ENCODE measurements at regions not wholly inside any gene's neighbourhood (a gene's known extent, or its start where the extent isn't known, plus 50 kb on each side); places are given as distances from the start of the nearest gene placed in this dataset.
"Not testable (repeated sequence)": the region's sequence is repeated elsewhere in the genome, so short reads cannot be mapped to it uniquely, and the experiment has no call there.

- no peak for DNase-seq (ENCODE audit: extremely low read depth, low read depth, low spot score)
Measured at GRCh38 chr17:77833769-77834168, 124.7 kb upstream of the TNRC6C start.

GRCh38 chr17:77834170-77835115 is 124.1 kb upstream of the TNRC6C start:
- DNase-seq (ENCODE audit: extremely low read depth, low read depth, low spot score): no peak

- no peak for DNase-seq (ENCODE audit: extremely low read depth, low read depth, low spot score)
Measured at GRCh38 chr17:77836557-77837041, 121.9 kb upstream of the TNRC6C start.

- not testable (repeated sequence) for DNase-seq (ENCODE audit: extremely low read depth, low read depth, low spot score)
Measured at GRCh38 chr17:77837072-77837471, 121.4 kb upstream of the TNRC6C start.

GRCh38 chr17:77837917-77838316 is 120.6 kb upstream of the TNRC6C start:
- DNase-seq (ENCODE audit: extremely low read depth, low read depth, low spot score): no peak

- no peak for DNase-seq (ENCODE audit: extremely low read depth, low read depth, low spot score)
Measured at GRCh38 chr17:77838748-77839697, 119.5 kb upstream of the TNRC6C start.

- no peak for DNase-seq (ENCODE audit: extremely low read depth, low read depth, low spot score)
Measured at GRCh38 chr17:77839698-77840512, 118.6 kb upstream of the TNRC6C start.

- DNase-seq (ENCODE audit: extremely low read depth, low read depth, low spot score): no peak
Measured at GRCh38 chr17:77840513-77841165, 117.9 kb upstream of the TNRC6C start.

GRCh38 chr17:77841742-77842527 is 116.6 kb upstream of the TNRC6C start:
- no peak for DNase-seq (ENCODE audit: extremely low read depth, low read depth, low spot score)

GRCh38 chr17:77842528-77843147 is 115.9 kb upstream of the TNRC6C start:
- DNase-seq (ENCODE audit: extremely low read depth, low read depth, low spot score): no peak

- DNase-seq (ENCODE audit: extremely low read depth, low read depth, low spot score): not testable (repeated sequence)
Measured at GRCh38 chr17:77843255-77843895, 115.1 kb upstream of the TNRC6C start.

GRCh38 chr17:77843896-77844295 is 114.6 kb upstream of the TNRC6C start:
- DNase-seq (ENCODE audit: extremely low read depth, low read depth, low spot score): no peak

- no peak for DNase-seq (ENCODE audit: extremely low read depth, low read depth, low spot score)
Measured at GRCh38 chr17:77844681-77845080, 113.8 kb upstream of the TNRC6C start.

GRCh38 chr17:77845541-77846225 is 112.8 kb upstream of the TNRC6C start:
- DNase-seq (ENCODE audit: extremely low read depth, low read depth, low spot score): no peak

GRCh38 chr17:77846531-77847085 is 111.9 kb upstream of the TNRC6C start:
- DNase-seq (ENCODE audit: extremely low read depth, low read depth, low spot score): no peak

- no peak for DNase-seq (ENCODE audit: extremely low read depth, low read depth, low spot score)
Measured at GRCh38 chr17:77847221-77848085, 111.0 kb upstream of the TNRC6C start.

Measured in glomerular endothelial cell (primary cell).